HG03354 (cell line): ENCODE measurements at regions not wholly inside any gene's neighbourhood (a gene's known extent, or its start where the extent isn't known, plus 50 kb on each side); places are given as distances from the start of the nearest gene placed in this dataset.
"Not testable (repeated sequence)": the region's sequence is repeated elsewhere in the genome, so short reads cannot be mapped to it uniquely, and the experiment has no call there.

Source experiments
- ATAC-seq: cut with Tn5 transposase; IDR thresholded peaks from one replicate; pipeline ENCODE4 v1.9.1; 2021; ENCODE audit warnings: mild to moderate bottlenecking; ENCODE audit not compliant: unreplicated experiment, poor library complexity, severe bottlenecking

DNA sequence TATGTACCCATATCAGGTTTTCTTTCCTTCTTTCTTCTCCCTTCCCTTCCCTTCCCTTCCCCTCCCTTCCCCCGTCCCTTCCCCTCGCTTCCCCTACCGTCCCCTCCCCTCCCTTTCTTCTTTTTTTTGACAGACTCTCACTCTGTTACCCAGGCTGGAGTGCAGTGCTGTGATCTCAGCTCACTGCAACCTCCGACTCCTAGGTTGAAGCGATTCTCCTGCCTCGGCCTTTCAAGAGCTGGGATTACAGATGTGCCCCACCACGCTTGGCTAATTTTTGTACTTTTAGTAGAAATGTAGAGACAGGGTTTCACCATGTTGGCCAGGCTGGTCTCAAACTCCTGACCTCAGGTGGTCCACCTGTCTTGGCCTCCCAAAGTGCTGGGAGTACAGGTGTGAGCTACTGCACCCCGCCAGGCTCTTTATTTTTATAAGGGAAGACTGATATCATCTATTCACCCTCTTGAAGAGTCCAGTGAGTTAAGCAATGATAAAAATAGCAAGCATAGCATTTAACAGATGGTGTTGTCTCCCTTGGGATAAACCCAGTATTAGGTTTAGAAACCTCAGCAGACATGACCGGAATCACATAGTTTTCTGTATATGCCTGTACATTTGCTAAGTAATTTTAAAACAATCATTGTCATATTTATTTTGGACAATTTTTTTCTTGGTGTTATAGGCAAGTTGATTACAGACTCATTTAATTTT is 888.4 kb downstream of the TRIB2 start:
- ATAC-seq = no peak

DNA sequence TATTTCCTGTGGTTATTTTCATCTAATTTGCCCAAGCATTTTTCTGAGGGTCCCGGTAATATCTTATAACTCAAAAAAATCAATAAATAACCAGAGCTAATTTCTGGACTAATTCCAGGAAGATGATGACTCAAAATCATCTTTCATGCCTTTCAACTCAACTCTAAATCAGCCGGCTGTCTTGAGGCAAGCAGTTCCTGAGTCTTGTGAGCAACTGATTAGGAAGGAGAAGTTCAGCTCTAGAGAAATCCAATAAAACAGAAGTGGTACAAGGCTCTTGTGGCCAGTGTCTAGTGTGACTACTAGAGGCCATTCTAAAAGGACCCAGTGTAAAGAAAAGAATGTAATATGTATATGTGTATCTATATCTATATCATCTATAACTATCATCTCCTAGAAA is 890.4 kb downstream of the TRIB2 start:
- ATAC-seq = peak; percentile 84

GRCh38 chr2:13611939-13612338 is 895.2 kb downstream of the TRIB2 start:
- ATAC-seq = no peak

- no peak for ATAC-seq
These were observed 899.3 kb downstream of the TRIB2 start for GRCh38 chr2:13616059-13616458.

- no peak for ATAC-seq
These were observed 899.9 kb downstream of the TRIB2 start for GRCh38 chr2:13616616-13617015.

DNA sequence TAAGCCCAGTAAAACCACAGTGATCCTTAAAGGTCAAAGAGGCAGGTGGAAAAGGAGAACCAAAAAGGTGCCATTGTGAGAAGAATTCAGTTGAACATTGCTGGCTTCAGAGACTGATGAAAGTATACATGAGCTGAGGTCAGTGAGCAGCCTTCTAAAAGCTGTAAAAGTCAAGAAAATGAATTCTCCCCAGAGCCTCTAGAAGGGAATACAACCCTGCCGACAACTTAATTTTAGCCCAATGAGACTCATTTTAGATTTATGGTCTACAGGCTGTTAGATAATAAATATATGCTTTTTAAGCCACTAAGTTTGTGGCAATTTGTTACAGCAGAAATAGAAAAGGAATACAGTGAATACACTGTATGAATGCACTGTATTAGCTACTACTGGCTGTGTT is 911.4 kb downstream of the TRIB2 start:
- no peak for ATAC-seq

DNA sequence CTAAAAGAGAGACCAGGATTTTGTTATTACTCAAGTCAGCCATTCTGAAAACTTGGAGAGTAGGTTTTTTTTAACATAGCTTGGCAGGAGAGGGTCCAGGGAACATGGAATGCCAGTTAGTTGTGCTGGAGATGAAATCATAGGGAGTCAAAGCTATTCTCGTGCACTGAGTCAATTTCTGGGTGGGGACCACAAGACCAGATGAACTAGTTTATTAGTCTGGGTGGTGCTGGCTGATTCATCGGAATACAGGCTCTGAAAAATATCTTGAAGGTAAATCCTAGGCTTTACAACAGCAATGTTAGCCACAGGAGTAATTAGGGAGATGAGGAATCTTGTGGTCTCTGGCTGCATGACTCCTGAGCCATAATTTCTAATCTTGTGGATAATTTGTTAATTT is 921.4 kb downstream of the TRIB2 start:
- ATAC-seq = no peak

- ATAC-seq = no peak
These were observed 933.2 kb downstream of the TRIB2 start for GRCh38 chr2:13649918-13650317.

DNA sequence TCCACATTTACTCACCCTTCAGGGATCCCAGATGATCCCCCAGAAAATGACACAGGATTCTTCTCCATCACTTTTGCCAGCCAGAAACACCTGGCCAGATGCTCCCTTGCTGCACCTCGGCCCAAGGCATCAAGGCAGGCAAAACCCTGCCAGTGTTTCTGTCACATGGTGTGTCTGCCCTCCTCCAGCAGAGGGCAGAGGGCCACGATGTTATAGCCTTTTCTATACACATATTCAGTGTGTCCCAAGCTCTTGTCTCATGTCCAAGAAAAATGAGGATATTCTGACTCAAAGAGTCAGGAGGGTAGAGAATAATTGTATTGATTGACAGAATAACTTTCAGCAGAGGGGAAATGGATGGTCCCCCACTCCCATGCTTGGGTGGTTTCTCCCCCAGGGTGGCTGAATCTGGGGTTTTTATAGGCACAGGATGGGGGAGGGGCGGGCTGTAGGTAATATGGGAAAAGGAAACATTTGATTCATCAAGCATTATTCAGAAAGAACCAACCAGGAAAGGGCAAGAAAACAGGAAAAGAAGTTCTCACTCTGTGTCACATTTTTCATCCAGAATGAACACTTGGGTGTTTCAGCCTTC is 933.9 kb downstream of the TRIB2 start:
- no peak for ATAC-seq

- ATAC-seq = peak; percentile 67
These were observed 935.0 kb downstream of the TRIB2 start for GRCh38 chr2:13651684-13652131.

- ATAC-seq = peak; percentile 59
These were observed 936.0 kb downstream of the TRIB2 start for GRCh38 chr2:13652531-13653313.

DNA sequence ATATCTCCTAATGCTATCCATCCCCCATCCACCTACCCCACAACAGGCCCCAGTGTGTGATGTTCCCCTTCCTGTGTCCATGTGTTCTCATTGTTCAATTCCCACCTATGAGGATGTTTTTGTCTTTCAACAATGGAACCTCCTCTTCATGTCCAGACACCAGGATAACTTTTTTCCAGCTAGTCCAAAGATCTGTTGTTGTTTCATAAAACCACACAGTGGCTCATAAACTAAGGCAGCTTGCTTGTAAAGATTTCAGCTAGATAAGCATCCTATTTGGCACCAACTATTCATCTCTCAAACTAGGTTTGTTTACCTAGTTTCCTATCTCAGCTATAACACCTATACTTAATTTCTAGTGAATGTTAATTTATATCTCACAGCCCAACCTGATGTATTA is 937.7 kb downstream of the TRIB2 start:
- ATAC-seq = no peak

DNA sequence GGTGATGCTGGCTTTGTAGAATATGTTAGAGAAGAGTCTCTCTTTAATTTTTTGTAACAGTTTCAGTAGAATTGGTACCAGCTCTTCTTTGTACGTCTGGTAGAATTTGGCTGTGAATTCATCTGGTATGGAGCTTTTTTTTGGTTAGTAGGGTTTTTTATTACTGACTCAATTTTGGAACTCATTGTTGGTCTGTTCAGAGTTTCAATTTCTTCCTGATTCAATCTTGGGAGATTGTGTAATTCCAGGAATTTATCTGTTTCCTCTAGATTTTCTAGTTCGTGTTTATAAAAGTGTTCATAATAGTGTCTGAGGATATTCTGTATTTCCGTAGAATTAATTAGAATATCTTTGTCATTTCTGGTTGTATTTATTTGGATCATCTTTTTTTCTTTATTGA is 943.5 kb downstream of the TRIB2 start:
- ATAC-seq = no peak

GRCh38 chr2:13662055-13662454 is 945.3 kb downstream of the TRIB2 start:
- no peak for ATAC-seq

DNA sequence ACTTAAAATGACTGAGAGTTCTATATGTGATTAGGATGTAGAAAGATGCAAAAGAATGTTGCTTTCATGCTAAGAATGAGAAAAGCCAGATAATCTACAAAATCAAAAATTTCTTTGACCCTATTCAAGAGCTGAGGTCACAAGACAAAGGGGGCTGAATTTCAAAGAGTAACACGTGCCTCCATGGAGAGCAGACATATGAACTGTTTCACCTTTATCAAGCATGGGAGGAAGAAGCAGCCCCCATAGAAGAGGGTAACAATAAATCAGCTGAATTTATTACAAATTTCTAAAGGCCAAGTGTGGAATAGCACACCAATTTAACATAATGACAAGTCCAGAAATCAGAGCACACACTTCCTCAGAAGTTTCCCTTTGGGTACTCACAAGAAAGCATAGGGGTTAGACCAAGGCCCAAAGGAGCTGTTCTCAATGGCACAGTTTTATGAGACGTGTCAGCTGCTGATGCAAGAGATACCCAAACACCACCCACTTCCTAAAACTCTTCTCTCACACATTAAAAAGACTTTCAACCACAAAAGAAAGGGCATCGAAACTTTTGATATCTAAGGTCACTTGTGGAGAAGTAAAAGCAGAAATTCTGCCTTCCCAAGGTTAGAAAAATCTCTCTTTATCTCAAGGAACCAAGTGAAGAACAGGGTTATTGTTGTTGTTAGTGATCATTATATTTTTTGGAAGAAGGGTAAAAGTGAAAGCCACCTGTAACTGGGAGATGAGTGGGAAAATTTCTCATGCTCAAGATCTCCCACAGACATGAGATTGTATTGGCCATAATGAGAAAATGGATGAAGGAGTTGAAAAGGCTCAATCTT is 950.1 kb downstream of the TRIB2 start:
- peak; percentile 75 for ATAC-seq

DNA sequence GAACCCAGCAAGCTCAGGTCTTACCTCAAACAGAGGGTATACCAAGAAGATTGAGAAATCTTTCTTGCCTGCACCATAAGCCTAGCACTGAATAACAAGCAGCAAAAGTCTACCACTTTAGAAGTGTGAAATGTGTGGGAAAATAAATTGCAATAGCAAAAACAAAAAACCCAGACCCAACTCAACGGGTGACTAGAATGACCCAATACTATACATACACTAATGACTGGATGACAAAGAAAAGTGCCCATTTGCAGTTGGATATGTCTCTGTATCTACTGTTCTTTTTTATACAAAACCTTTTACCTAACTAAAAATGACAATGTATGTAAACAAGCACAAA is 950.6 kb downstream of the TRIB2 start:
- ATAC-seq = no peak

- no peak for ATAC-seq
These were observed 952.9 kb downstream of the TRIB2 start for GRCh38 chr2:13669607-13670006.

DNA sequence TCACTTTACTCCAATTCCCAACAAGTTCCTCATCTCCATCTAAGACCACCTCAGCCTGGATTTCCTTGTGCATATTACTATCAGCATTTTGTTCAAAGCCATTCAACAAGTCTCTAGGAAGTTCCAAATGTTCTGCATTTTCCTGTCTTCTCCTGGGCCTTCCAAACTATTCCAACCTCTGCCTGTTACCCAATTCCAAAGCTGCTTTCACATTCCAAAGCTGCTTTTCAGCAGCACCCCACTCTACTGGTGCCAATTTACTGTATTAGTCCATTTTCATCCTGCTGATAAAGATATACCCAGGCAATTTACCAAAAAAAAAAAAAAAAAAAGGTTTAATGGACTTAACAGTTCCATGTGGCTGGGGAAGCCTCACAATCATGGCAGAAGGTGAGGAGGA is 957.1 kb downstream of the TRIB2 start:
- not testable (repeated sequence) for ATAC-seq

- peak; percentile 45 for ATAC-seq
These were observed 956.2 kb upstream of the LRATD1 start for GRCh38 chr2:13676269-13676668.

GRCh38 chr2:13681936-13682335 is 950.6 kb upstream of the LRATD1 start:
- no peak for ATAC-seq
